ENCODE measurements at regions not wholly inside any gene's neighbourhood (a gene's known extent, or its start where the extent isn't known, plus 50 kb on each side); places are given as distances from the start of the nearest gene placed in this dataset.

DNA sequence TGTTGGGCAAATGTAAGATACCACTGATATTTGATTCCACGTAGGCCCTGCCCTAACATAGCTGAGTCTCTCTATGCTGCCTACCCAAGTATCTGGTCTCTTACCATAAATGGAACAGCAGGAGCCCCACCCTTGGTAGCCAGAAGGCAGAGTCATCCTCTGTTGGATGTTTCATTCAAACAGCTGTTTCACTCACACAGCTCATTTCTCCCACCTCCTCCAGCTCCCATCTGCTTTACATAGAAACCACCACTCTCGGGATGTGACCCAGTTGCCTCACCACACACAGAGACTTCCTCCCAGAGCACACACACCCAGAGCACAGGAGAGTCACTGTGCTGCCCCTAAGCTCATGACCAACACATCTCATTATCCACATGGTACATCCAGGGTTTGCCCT is 165.3 kb downstream of the TMEM167A start:
- FAIRE-seq (no peak), DNase-seq (ENCODE audit: extremely low read depth in 1 of 4, low spot score in 3 of 4) (no peak), ATAC-seq (no peak)
- no peak overlapping the region for H3K4me3 ChIP-seq
- no peaks in the 10 kb centered on the region; a peak in 1 of 5 replicates for H3K27me3 ChIP-seq (ENCODE audit: control insufficient read depth in 2 of 2, insufficient read depth in 2 of 2, low read length in 2 of 2)
- no peak overlapping the region for H2AFZ ChIP-seq (ENCODE audit: low read depth, low read length)
- H3K4me2 ChIP-seq (ENCODE audit: insufficient read depth, low read length): no peak overlapping the region
- H3K36me3 ChIP-seq (ENCODE audit: control insufficient read depth, insufficient read depth, low read length): no peaks in the 10 kb centered on the region
- no peaks in the 10 kb centered on the region for H3K9me3 ChIP-seq (replicated peaks; ENCODE audit: control insufficient read depth, insufficient read depth, low read depth, low read length)
- CTCF ChIA-PET (ENCODE audit: low intra/inter-chr PET ratio): no interaction called here
- H3K4me1 ChIP-seq (replicated peaks in 1 of 2; ENCODE audit: control insufficient read depth in 2 of 2, insufficient read depth in 2 of 2, low read length in 2 of 2): no peaks in the 10 kb centered on the region
- in situ Hi-C loops (cut with MboI) (no loop called here), intact Hi-C loops (cut with micrococcal nuclease) (no loop called here)
- H3K27ac ChIP-seq (ENCODE audit: extremely low read depth, low read depth, low read length): no peak overlapping the region
- 0% methylated on average over 2 of the region's 2 CpGs for WGBS (ENCODE audit: insufficient coverage, low coverage, missing lambda C conversion rate)
- POLR2A ChIA-PET: no interaction called here
- H3K9ac ChIP-seq (ENCODE audit: insufficient read depth in 1 of 2, low read depth in 2 of 2, low read length in 2 of 2): no peak overlapping the region
- no peaks in the 10 kb centered on the region for H3K79me2 ChIP-seq (ENCODE audit: control insufficient read depth, insufficient read depth, low read length)
- no peaks in the 10 kb centered on the region for H4K20me1 ChIP-seq (replicated peaks; ENCODE audit: control insufficient read depth, insufficient read depth, low read length)
- no TSS peak for BruUV-seq (replicated peaks)
- H3K9me1 ChIP-seq (ENCODE audit: control insufficient read depth, insufficient read depth, low read length): no peaks in the 10 kb centered on the region
- TF ChIP-seq, protein P1, sequence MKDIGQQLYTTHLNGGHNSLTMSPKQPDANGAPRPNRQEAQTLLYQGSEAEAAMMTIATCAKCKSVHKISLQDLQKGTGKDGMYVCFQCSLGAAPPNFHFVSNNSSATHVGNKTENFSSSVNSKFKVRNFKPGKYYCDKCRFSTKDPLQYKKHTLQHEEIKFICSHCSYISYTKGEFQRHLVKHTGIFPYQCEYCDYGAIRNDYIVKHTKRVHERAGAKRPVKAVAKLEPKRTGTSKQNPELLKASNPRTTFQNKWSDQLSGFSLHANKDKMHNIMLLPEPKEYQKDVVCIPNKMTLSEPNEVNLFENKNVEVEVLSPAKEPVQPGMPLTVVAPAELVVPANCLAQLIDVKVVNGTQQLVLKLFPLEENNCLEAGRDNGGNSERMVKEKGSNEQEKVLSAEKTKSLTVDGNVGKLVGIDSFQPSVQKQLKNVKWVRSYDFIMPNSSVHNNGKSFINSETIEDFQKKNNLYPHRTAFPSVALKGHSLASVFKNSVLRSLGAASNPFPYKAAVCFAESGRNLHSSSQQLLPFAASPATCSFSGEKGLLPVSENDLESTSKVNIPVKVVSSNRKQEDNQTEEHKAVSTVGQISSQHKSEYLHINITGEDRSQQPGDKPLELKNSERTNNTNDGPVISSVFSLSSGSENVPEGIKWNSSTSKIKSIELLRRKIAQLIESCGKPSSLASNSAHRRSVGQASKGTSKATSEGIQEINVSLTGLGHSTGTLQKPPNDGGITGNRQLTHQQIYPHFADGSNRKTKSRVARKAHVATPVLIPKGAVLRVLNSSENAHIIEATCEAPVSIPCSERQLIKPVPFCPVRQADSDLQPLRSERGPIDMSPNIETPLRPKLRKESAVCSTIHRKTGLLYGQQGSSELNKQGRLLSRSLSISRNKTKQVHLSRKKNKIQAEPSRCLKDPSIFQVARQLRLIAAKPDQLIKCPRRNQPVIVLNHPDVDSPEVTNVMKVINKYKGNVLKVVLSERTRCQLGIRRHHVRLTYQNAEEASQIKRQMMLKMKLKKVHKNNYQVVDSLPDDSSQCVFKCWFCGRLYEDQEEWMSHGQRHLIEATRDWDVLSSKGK (CRISPR knock-in tag; IDR thresholded peaks at IDR 0.05): no peak
- TF ChIP-seq KLF16 (IDR thresholded peaks at IDR 0.05) (no peak), MYNN (IDR thresholded peaks at IDR 0.05) (no peak), MYNN (CRISPR knock-in tag; IDR thresholded peaks at IDR 0.05) (no peak), GTF2E2 (tag; IDR thresholded peaks at IDR 0.05) (no peak), TAL1 (IDR thresholded peaks at IDR 0.05) (no peak), NFXL1 (CRISPR knock-in tag; IDR thresholded peaks at IDR 0.05) (no peak), SREBF2 (CRISPR knock-in tag; IDR thresholded peaks at IDR 0.05) (no peak), ZBTB1 (CRISPR knock-in tag; IDR thresholded peaks at IDR 0.05; ENCODE audit: borderline replicate concordance, low read depth) (no peak), BRD9 (IDR thresholded peaks at IDR 0.05; ENCODE audit: low read depth, partially characterized antibody) (no peak), CREBBP (IDR thresholded peaks at IDR 0.05; ENCODE audit: low read depth, low read length) (no peak)
- TF ChIP-seq, protein P2, sequence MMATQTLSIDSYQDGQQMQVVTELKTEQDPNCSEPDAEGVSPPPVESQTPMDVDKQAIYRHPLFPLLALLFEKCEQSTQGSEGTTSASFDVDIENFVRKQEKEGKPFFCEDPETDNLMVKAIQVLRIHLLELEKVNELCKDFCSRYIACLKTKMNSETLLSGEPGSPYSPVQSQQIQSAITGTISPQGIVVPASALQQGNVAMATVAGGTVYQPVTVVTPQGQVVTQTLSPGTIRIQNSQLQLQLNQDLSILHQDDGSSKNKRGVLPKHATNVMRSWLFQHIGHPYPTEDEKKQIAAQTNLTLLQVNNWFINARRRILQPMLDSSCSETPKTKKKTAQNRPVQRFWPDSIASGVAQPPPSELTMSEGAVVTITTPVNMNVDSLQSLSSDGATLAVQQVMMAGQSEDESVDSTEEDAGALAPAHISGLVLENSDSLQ (IDR thresholded peaks at IDR 0.05): no peak
- TF ChIP-seq, protein P3, sequence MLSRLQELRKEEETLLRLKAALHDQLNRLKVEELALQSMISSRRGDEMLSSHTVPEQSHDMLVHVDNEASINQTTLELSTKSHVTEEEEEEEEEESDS (CRISPR knock-in tag; IDR thresholded peaks at IDR 0.05): no peak
- TF ChIP-seq, protein P4, sequence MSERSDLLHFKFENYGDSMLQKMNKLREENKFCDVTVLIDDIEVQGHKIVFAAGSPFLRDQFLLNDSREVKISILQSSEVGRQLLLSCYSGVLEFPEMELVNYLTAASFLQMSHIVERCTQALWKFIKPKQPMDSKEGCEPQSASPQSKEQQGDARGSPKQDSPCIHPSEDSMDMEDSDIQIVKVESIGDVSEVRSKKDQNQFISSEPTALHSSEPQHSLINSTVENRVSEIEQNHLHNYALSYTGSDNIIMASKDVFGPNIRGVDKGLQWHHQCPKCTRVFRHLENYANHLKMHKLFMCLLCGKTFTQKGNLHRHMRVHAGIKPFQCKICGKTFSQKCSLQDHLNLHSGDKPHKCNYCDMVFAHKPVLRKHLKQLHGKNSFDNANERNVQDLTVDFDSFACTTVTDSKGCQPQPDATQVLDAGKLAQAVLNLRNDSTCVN (CRISPR knock-in tag; IDR thresholded peaks at IDR 0.05): no peak
- TF ChIP-seq, protein P5, sequence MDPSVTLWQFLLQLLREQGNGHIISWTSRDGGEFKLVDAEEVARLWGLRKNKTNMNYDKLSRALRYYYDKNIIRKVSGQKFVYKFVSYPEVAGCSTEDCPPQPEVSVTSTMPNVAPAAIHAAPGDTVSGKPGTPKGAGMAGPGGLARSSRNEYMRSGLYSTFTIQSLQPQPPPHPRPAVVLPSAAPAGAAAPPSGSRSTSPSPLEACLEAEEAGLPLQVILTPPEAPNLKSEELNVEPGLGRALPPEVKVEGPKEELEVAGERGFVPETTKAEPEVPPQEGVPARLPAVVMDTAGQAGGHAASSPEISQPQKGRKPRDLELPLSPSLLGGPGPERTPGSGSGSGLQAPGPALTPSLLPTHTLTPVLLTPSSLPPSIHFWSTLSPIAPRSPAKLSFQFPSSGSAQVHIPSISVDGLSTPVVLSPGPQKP (CRISPR knock-in tag; IDR thresholded peaks at IDR 0.05): no peak
- TF ChIP-seq, protein P6, sequence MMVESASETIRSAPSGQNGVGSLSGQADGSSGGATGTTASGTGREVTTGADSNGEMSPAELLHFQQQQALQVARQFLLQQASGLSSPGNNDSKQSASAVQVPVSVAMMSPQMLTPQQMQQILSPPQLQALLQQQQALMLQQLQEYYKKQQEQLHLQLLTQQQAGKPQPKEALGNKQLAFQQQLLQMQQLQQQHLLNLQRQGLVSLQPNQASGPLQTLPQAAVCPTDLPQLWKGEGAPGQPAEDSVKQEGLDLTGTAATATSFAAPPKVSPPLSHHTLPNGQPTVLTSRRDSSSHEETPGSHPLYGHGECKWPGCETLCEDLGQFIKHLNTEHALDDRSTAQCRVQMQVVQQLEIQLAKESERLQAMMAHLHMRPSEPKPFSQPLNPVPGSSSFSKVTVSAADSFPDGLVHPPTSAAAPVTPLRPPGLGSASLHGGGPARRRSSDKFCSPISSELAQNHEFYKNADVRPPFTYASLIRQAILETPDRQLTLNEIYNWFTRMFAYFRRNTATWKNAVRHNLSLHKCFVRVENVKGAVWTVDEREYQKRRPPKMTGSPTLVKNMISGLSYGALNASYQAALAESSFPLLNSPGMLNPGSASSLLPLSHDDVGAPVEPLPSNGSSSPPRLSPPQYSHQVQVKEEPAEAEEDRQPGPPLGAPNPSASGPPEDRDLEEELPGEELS (CRISPR knock-in tag; IDR thresholded peaks at IDR 0.05; ENCODE audit: borderline replicate concordance): no peak
